ENCODE measurements at regions not wholly inside any gene's neighbourhood (a gene's known extent, or its start where the extent isn't known, plus 50 kb on each side); places are given as distances from the start of the nearest gene placed in this dataset.

GRCh38 chr12:34291001-34291400 is 268.7 kb downstream of the ALG10 start:
- Histone ChIP-seq H3K27me3 (ENCODE audit: insufficient read depth, low read length) (no peaks in the 10 kb centered on the region), H2AFZ (ENCODE audit: low read depth, low read length) (no peak overlapping the region), H3K4me1 (ENCODE audit: insufficient read depth, low read length) (no peaks in the 10 kb centered on the region), H3K36me3 (ENCODE audit: insufficient read depth, low read length) (no peaks in the 10 kb centered on the region), H3K4me3 (ENCODE audit: low read length) (no peak overlapping the region), H3K9me3 (ENCODE audit: low read length) (peaks cover 11% of the 10 kb centered on the region)

GRCh38 chr12:34291426-34291901 is 269.2 kb downstream of the ALG10 start:
- no peak overlapping the region for H3K4me3 ChIP-seq (ENCODE audit: low read length)
- H3K36me3 ChIP-seq (ENCODE audit: insufficient read depth, low read length), result no peaks in the 10 kb centered on the region
- H3K4me1 ChIP-seq (ENCODE audit: insufficient read depth, low read length), result no peaks in the 10 kb centered on the region
- H3K27me3 ChIP-seq (ENCODE audit: insufficient read depth, low read length), result no peaks in the 10 kb centered on the region
- no peak overlapping the region for H2AFZ ChIP-seq (ENCODE audit: low read depth, low read length)
- H3K9me3 ChIP-seq (ENCODE audit: low read length), result peaks cover 7% of the 10 kb centered on the region

GRCh38 chr12:34292736-34293625 is 270.7 kb downstream of the ALG10 start:
- Histone ChIP-seq H3K9me3 (ENCODE audit: low read length) (peaks cover 3% of the 10 kb centered on the region), H3K4me3 (ENCODE audit: low read length) (no peak overlapping the region), H2AFZ (ENCODE audit: low read depth, low read length) (no peak overlapping the region), H3K4me1 (ENCODE audit: insufficient read depth, low read length) (no peaks in the 10 kb centered on the region), H3K36me3 (ENCODE audit: insufficient read depth, low read length) (no peaks in the 10 kb centered on the region), H3K27me3 (ENCODE audit: insufficient read depth, low read length) (no peaks in the 10 kb centered on the region)

GRCh38 chr12:34294137-34294536 is 271.8 kb downstream of the ALG10 start:
- Histone ChIP-seq H3K36me3 (ENCODE audit: insufficient read depth, low read length) (no peaks in the 10 kb centered on the region), H2AFZ (ENCODE audit: low read depth, low read length) (no peak overlapping the region), H3K4me1 (ENCODE audit: insufficient read depth, low read length) (no peaks in the 10 kb centered on the region), H3K4me3 (ENCODE audit: low read length) (no peak overlapping the region), H3K9me3 (ENCODE audit: low read length) (peaks cover 3% of the 10 kb centered on the region), H3K27me3 (ENCODE audit: insufficient read depth, low read length) (no peaks in the 10 kb centered on the region)

- H3K9me3 ChIP-seq (ENCODE audit: low read length), result peaks cover 3% of the 10 kb centered on the region
- H3K27me3 ChIP-seq (ENCODE audit: insufficient read depth, low read length), result no peaks in the 10 kb centered on the region
- H3K36me3 ChIP-seq (ENCODE audit: insufficient read depth, low read length), result no peaks in the 10 kb centered on the region
- H3K4me1 ChIP-seq (ENCODE audit: insufficient read depth, low read length), result no peaks in the 10 kb centered on the region
- no peak overlapping the region for H3K4me3 ChIP-seq (ENCODE audit: low read length)
- H2AFZ ChIP-seq (ENCODE audit: low read depth, low read length), result no peak overlapping the region
These were observed 272.5 kb downstream of the ALG10 start for GRCh38 chr12:34294671-34295365.

- H3K27me3 ChIP-seq (ENCODE audit: insufficient read depth, low read length), result no peaks in the 10 kb centered on the region
- H3K9me3 ChIP-seq (ENCODE audit: low read length), result peaks cover 3% of the 10 kb centered on the region
- no peaks in the 10 kb centered on the region for H3K36me3 ChIP-seq (ENCODE audit: insufficient read depth, low read length)
- no peak overlapping the region for H2AFZ ChIP-seq (ENCODE audit: low read depth, low read length)
- H3K4me3 ChIP-seq (ENCODE audit: low read length), result no peak overlapping the region
- no peaks in the 10 kb centered on the region for H3K4me1 ChIP-seq (ENCODE audit: insufficient read depth, low read length)
These were observed 273.3 kb downstream of the ALG10 start for GRCh38 chr12:34295366-34296142.

- no peaks in the 10 kb centered on the region for H3K27me3 ChIP-seq (ENCODE audit: insufficient read depth, low read length)
- H3K4me3 ChIP-seq (ENCODE audit: low read length), result no peak overlapping the region
- peaks cover 3% of the 10 kb centered on the region for H3K9me3 ChIP-seq (ENCODE audit: low read length)
- no peaks in the 10 kb centered on the region for H3K4me1 ChIP-seq (ENCODE audit: insufficient read depth, low read length)
- no peaks in the 10 kb centered on the region for H3K36me3 ChIP-seq (ENCODE audit: insufficient read depth, low read length)
- H2AFZ ChIP-seq (ENCODE audit: low read depth, low read length), result no peak overlapping the region
These were observed 274.1 kb downstream of the ALG10 start for GRCh38 chr12:34296143-34297041.

GRCh38 chr12:34297126-34297789 is 275.0 kb downstream of the ALG10 start:
- Histone ChIP-seq H3K9me3 (ENCODE audit: low read length) (peaks cover 6% of the 10 kb centered on the region), H3K4me3 (ENCODE audit: low read length) (no peak overlapping the region), H3K27me3 (ENCODE audit: insufficient read depth, low read length) (no peaks in the 10 kb centered on the region)

GRCh38 chr12:34297790-34298164 is 275.5 kb downstream of the ALG10 start:
- no peak overlapping the region for H3K4me3 ChIP-seq (ENCODE audit: low read length)
- H2AFZ ChIP-seq (ENCODE audit: low read depth, low read length), result no peak overlapping the region
- peaks cover 10% of the 10 kb centered on the region for H3K9me3 ChIP-seq (ENCODE audit: low read length)
- no peaks in the 10 kb centered on the region for H3K27me3 ChIP-seq (ENCODE audit: insufficient read depth, low read length)
- H3K4me1 ChIP-seq (ENCODE audit: insufficient read depth, low read length), result no peaks in the 10 kb centered on the region
- no peaks in the 10 kb centered on the region for H3K36me3 ChIP-seq (ENCODE audit: insufficient read depth, low read length)

More at GRCh38 chr12:34297126-34297789, 275.0 kb downstream of the ALG10 start:
- H3K4me1 ChIP-seq (ENCODE audit: insufficient read depth, low read length), result no peaks in the 10 kb centered on the region
- H2AFZ ChIP-seq (ENCODE audit: low read depth, low read length), result no peak overlapping the region
- no peaks in the 10 kb centered on the region for H3K36me3 ChIP-seq (ENCODE audit: insufficient read depth, low read length)

GRCh38 chr12:34298176-34298970 is 276.1 kb downstream of the ALG10 start:
- no peaks in the 10 kb centered on the region for H3K36me3 ChIP-seq (ENCODE audit: insufficient read depth, low read length)
- no peak overlapping the region for H3K4me3 ChIP-seq (ENCODE audit: low read length)
- no peak overlapping the region for H2AFZ ChIP-seq (ENCODE audit: low read depth, low read length)
- H3K4me1 ChIP-seq (ENCODE audit: insufficient read depth, low read length), result no peaks in the 10 kb centered on the region
- no peaks in the 10 kb centered on the region for H3K27me3 ChIP-seq (ENCODE audit: insufficient read depth, low read length)
- peaks cover 10% of the 10 kb centered on the region for H3K9me3 ChIP-seq (ENCODE audit: low read length)

GRCh38 chr12:34298971-34299801 is 276.9 kb downstream of the ALG10 start:
- H3K4me3 ChIP-seq (ENCODE audit: low read length), result no peak overlapping the region
- no peaks in the 10 kb centered on the region for H3K4me1 ChIP-seq (ENCODE audit: insufficient read depth, low read length)
- H3K36me3 ChIP-seq (ENCODE audit: insufficient read depth, low read length), result no peaks in the 10 kb centered on the region
- H3K9me3 ChIP-seq (ENCODE audit: low read length), result peaks cover 10% of the 10 kb centered on the region
- H2AFZ ChIP-seq (ENCODE audit: low read depth, low read length), result no peak overlapping the region
- no peaks in the 10 kb centered on the region for H3K27me3 ChIP-seq (ENCODE audit: insufficient read depth, low read length)
